Testis (tissue), 2 donors: ENCODE measurements at regions not wholly inside any gene's neighbourhood (a gene's known extent, or its start where the extent isn't known, plus 50 kb on each side); places are given as distances from the start of the nearest gene placed in this dataset.

ENCODE experiments used
- CTCF ChIP-seq, 3 experiments: fragments of 450-650 bp in 2 of 3; fragments of 200-600 bp in 1 of 3; sonication (generic) in 1 of 3; IDR thresholded peaks; one replicate each; pipeline ENCODE4 v1.5.1; 2016 to 2019; ENCODE audit warnings: antibody characterized with exemption in 3 of 3, mild to moderate bottlenecking in 2 of 3, moderate library complexity in 1 of 3
- POLR2A ChIP-seq: fragments of 450-650 bp; IDR thresholded peaks from one replicate; pipeline ENCODE4 v1.6.1; 2017; ENCODE audit warnings: antibody characterized with exemption, mild to moderate bottlenecking, moderate library complexity

GRCh38 chr2:195331129-195331528 is 325.9 kb upstream of the SLC39A10 start:
- no peak for TF ChIP-seq CTCF (IDR thresholded peaks at IDR 0.05)
- TF ChIP-seq POLR2A: no peak
